Pancreas (tissue), 10 donors: ENCODE measurements at regions not wholly inside any gene's neighbourhood (a gene's known extent, or its start where the extent isn't known, plus 50 kb on each side); places are given as distances from the start of the nearest gene placed in this dataset.

Experiments used
- ATAC-seq, 4 donors: fragments of 200-7000 bp; cut with Tn5 transposase; one replicate each; pipeline versions ENCODE4 v1.8.0 to v1.9.1; 2020; ENCODE audit warnings: mild to moderate bottlenecking in 4 of 4, moderate library complexity in 4 of 4
- DNase-seq, 6 donors: peaks; one replicate each; pipeline ENCODE4 v3.0.0-alpha.2; 2020
- FAIRE-seq: peaks from 2 replicates; lab custom pipeline; 2012; peaks lifted over from hg19 to GRCh38; lab: Jason Lieb, UNC
- H3K27ac ChIP-seq, 4 donors: fragments of 200-600 bp; sonication (generic); 1 replicate in 3 of 4; 2 replicates in 1 of 4; pipeline versions ENCODE4 v1.5.0 to v1.8.0; 2020
- H3K27me3 ChIP-seq, 4 donors: fragments of 200-600 bp; one replicate each; pipeline ENCODE4 v1.8.0; 2021
- H3K36me3 ChIP-seq, 3 donors: fragments of 200-600 bp; sonication (generic) in 1 of 3; one replicate each; pipeline versions ENCODE4 v1.5.0 to v1.8.0; 2020 to 2021
- H3K4me1 ChIP-seq, 3 donors: fragments of 200-600 bp; one replicate each; pipeline ENCODE4 v1.8.0; 2021
- H3K4me3 ChIP-seq, 4 donors: fragments of 200-600 bp; sonication (generic) in 2 of 4; one replicate each; pipeline versions ENCODE4 v1.5.0 to v1.8.0; 2020 to 2021
- H3K9me3 ChIP-seq, 4 donors: fragments of 200-600 bp; one replicate each; pipeline ENCODE4 v1.8.0; 2021
- WGBS, 2 donors: extraction: QIAGEN DNeasy Blood & Tissue Kit; methylation state at CpG; one replicate each; pipeline ENCODE4 v1.1.7; 2013; 5-methylcytosine and 5-hydroxymethylcytosine counted together
- intact Hi-C, 3 donors: fragments of 100-400 bp; cut with DNase I; formaldehyde crosslinking; loops; one replicate each; pipeline versions ENCODE4 v1.11.1 to v1.14.2; 2022
- TF ChIP-seq, protein P1 (sequence below), 4 donors: fragments of 200-600 bp; sonication (generic) in 3 of 4; IDR thresholded peaks; one replicate each; pipeline versions ENCODE4 v1.5.0 to v1.8.0; 2021; ENCODE audit warnings: antibody characterized with exemption in 4 of 4
- donor health status: healthy with polysubstance abuse.
- donor health status: DM: no; HTN: no; CAD: no; lungs with moderate emphysema.
- donor health status: DM: no; HTN: no; CAD: no.
- donor health status: control.
- donor health status: control.
- donor health status: Bipolar disorder and iron deficiency.
- donor health status: DM: yes; HTN: yes; CAD: no.
- donor health status: DM: no; HTN: no; CAD: no.
- donor health status: DM: no; HTN: no; CAD: no.
- donor health status: DM: yes; HTN: yes; CAD: no.

DNA sequence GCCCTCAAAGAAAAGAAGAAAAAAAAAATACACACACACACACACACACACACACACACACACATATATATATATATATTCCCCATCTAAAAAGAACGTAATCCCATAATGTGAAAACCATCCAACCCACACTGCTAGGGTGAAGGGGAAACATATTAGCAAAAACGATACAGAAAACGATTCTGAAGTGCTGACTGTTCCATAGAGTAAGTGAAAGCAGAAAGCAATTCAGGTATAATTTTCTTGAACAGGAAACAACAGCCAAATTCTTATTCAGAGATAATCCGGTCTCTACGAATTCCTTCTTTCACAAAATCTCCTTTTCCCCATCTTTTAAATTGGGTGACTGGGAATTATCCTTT lies 393.5 kb downstream of the NOVA1 start:
- DNase-seq (no peak), ATAC-seq (no peak), FAIRE-seq (no peak)
- H3K36me3 ChIP-seq: no peaks in the 10 kb centered on the region
- intact Hi-C loops: no loop called here
- H3K4me1 ChIP-seq: no peaks in the 10 kb centered on the region
- no peaks in the 10 kb centered on the region for H3K9me3 ChIP-seq
- no peak overlapping the region for H3K4me3 ChIP-seq
- TF ChIP-seq, protein P1, sequence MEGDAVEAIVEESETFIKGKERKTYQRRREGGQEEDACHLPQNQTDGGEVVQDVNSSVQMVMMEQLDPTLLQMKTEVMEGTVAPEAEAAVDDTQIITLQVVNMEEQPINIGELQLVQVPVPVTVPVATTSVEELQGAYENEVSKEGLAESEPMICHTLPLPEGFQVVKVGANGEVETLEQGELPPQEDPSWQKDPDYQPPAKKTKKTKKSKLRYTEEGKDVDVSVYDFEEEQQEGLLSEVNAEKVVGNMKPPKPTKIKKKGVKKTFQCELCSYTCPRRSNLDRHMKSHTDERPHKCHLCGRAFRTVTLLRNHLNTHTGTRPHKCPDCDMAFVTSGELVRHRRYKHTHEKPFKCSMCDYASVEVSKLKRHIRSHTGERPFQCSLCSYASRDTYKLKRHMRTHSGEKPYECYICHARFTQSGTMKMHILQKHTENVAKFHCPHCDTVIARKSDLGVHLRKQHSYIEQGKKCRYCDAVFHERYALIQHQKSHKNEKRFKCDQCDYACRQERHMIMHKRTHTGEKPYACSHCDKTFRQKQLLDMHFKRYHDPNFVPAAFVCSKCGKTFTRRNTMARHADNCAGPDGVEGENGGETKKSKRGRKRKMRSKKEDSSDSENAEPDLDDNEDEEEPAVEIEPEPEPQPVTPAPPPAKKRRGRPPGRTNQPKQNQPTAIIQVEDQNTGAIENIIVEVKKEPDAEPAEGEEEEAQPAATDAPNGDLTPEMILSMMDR (IDR thresholded peaks at IDR 0.05): no peak
- no peaks in the 10 kb centered on the region for H3K27me3 ChIP-seq
- no peak overlapping the region for H3K27ac ChIP-seq
- WGBS, 2 donors: 70 to 76% methylated on average over 5 of the region's 5 CpGs

DNA sequence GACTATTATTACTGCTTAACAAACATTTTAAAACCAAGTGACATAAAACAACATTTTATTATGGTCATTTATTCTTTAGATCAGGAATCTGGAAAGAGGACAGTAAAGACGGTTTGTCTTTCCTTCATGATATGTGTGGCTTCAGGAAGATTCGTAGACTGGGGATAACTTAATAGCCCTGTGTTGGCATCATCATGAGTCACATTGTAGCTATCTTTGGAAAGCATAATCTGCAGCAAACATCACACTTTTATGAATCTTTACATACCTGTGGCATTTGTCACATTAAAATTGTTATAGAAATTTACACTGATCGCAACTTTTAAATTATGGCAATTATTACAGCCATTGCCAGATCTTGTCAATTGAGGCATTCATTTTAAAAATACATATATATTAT lies 397.1 kb downstream of the NOVA1 start:
- DNase-seq (no peak), FAIRE-seq (no peak), ATAC-seq (no peak)
- H3K27ac ChIP-seq: no peak overlapping the region
- TF ChIP-seq, protein P1 (IDR thresholded peaks at IDR 0.05): no peak
- H3K27me3 ChIP-seq: no peaks in the 10 kb centered on the region
- no peaks in the 10 kb centered on the region for H3K4me1 ChIP-seq
- intact Hi-C loops: no loop called here
- no peak overlapping the region for H3K4me3 ChIP-seq
- H3K9me3 ChIP-seq: no peaks in the 10 kb centered on the region
- H3K36me3 ChIP-seq: no peaks in the 10 kb centered on the region
- 80 to 90% methylated on average over 3 of the region's 3 CpGs for WGBS, 2 donors

DNA sequence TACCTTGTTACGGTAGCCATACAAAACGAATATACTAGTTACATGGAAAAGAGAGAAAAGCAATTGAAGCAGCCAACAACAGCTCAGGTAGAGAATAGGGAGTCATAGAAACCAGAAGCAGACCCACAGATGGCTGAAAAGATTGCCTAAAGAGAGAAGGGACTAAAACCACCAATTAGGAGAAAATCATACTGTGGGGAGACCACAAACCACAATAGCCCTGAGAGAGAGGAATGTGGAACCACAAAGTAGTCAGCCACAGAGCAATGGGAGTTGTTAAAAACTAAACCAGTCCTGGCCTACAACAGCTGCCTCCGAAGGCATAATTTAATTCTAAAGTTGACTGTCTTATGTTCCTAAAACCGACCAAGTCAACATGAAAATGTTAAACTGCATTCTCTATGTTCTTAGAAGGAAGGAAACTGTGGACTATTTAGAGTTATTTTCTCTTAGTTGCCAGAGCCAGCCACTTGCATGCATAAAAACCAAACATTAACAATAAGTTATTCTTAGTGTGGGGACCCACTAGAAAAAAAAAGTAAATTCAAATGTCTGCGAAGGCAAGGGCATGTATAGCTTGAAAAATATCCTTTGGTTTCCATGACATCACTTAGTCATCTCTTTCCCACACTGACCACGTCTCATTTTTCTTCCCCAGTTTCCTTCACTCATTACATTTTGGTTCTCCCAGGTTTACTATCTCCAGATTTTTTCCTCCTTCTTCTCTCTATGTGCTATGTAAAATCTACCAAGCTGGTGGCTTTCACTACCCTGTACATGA lies 398.1 kb downstream of the NOVA1 start:
- FAIRE-seq (no peak), DNase-seq (no peak), ATAC-seq (no peak)
- H3K36me3 ChIP-seq: no peaks in the 10 kb centered on the region
- H3K27ac ChIP-seq: no peak overlapping the region
- H3K4me3 ChIP-seq: no peak overlapping the region
- H3K27me3 ChIP-seq: no peaks in the 10 kb centered on the region
- intact Hi-C loops: no loop called here
- WGBS, 2 donors: 54 to 67% methylated on average over 6 of the region's 6 CpGs
- TF ChIP-seq, protein P1 (IDR thresholded peaks at IDR 0.05): no peak
- H3K4me1 ChIP-seq: no peaks in the 10 kb centered on the region
- no peaks in the 10 kb centered on the region for H3K9me3 ChIP-seq

DNA sequence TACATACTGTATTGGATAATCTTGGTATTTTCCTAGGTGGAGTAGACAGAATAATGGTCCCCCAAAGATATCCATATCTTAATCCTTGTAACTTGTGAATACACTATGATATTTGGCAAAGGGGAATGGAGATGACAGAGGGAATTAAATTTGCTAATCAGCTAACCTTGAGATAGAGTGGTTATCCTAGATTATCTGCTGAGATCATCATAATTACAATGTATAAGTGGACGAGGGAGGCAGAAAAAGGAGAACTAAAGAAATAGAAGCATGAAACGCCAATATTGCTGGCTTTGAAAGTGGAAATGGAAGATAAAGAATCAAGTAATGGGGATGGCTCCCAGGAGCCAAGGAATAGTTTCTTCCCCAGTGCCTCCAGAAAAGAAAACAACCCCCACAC lies 398.7 kb downstream of the NOVA1 start:
- Histone ChIP-seq H3K4me1 (no peaks in the 10 kb centered on the region), H3K36me3 (no peaks in the 10 kb centered on the region), H3K9me3 (no peaks in the 10 kb centered on the region), H3K27ac (no peak overlapping the region), H3K27me3 (no peaks in the 10 kb centered on the region), H3K4me3 (no peak overlapping the region)
- intact Hi-C loops: no loop called here
- DNase-seq (no peak), ATAC-seq (no peak), FAIRE-seq (no peak)
- TF ChIP-seq, protein P1 (IDR thresholded peaks at IDR 0.05): no peak
- WGBS, 2 donors: 36 to 59% methylated on average over 2 of the region's 2 CpGs

DNA sequence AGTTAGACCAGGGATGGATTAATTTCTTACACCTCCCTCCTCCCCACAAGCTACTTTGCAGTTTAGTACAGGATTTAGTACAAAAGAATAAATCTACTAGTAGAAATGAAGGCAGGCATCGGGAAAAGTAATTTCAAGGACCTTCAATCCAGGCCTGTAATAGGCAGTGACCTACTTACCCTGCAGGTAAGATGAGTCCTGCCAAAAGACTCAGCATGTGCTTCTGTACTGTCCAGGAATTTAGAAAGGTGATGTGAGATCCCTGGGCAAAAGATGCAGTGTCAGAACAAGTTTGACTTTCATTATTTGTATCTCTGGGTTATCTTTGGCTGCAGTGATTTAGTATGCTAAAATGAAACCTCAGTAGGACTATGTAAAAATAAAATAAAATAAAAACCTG lies 403.0 kb downstream of the NOVA1 start:
- intact Hi-C loops: no loop called here
- WGBS, 2 donors: 77 to 87% methylated on average over 1 of the region's 1 CpG

More for the DNA sequence above, 403.0 kb downstream of the NOVA1 start:
- no peaks in the 10 kb centered on the region for H3K36me3 ChIP-seq
- H3K4me1 ChIP-seq: no peaks in the 10 kb centered on the region
- no peak overlapping the region for H3K27ac ChIP-seq
- H3K9me3 ChIP-seq: no peaks in the 10 kb centered on the region
- H3K4me3 ChIP-seq: no peak overlapping the region
- FAIRE-seq: no peak
- TF ChIP-seq, protein P1 (IDR thresholded peaks at IDR 0.05): no peak
- H3K27me3 ChIP-seq: no peaks in the 10 kb centered on the region
- ATAC-seq: no peak
- no peak for DNase-seq
